ENCODE measurements at regions not wholly inside any gene's neighbourhood (a gene's known extent, or its start where the extent isn't known, plus 50 kb on each side); places are given as distances from the start of the nearest gene placed in this dataset.
A peak's percentile ranks its signal among the peaks of the same experiment; 100 is the strongest.

DNA sequence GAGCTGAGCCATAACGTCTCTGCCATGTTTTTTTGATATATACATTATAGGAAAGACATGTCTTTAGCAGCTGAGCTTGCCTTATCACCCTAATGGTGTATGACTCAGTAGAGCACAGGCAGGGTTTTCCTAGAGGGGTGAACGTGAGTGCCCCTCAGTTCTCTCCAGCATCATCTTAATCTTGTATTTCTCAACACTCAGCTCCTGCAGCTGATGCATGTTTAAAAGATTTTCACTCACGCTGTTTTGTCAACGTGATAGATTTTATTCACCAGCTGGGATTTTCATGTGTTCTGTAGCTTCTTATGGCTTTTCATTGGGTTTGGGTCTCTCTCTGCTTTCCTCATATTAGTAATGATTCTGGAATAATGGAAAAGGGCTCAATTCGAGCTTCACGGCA is 186.0 kb upstream of the PMFBP1 start:
- no peak for DNase-seq
- no peak overlapping the region for H3K4me3 Mint-ChIP-seq
- H3K9me3 Mint-ChIP-seq = no peaks in the 10 kb centered on the region
- H3K4me1 Mint-ChIP-seq (ENCODE audit: low read depth) = peaks cover 5% of the 10 kb centered on the region; the same call in 1 of the 2 replicates
- no peaks in the 10 kb centered on the region for H3K36me3 Mint-ChIP-seq (ENCODE audit: low read depth)
- H3K27ac Mint-ChIP-seq = no peak overlapping the region
- H3K27me3 Mint-ChIP-seq (ENCODE audit: insufficient read depth) = no peaks in the 10 kb centered on the region
- TF ChIP-seq, protein P1, sequence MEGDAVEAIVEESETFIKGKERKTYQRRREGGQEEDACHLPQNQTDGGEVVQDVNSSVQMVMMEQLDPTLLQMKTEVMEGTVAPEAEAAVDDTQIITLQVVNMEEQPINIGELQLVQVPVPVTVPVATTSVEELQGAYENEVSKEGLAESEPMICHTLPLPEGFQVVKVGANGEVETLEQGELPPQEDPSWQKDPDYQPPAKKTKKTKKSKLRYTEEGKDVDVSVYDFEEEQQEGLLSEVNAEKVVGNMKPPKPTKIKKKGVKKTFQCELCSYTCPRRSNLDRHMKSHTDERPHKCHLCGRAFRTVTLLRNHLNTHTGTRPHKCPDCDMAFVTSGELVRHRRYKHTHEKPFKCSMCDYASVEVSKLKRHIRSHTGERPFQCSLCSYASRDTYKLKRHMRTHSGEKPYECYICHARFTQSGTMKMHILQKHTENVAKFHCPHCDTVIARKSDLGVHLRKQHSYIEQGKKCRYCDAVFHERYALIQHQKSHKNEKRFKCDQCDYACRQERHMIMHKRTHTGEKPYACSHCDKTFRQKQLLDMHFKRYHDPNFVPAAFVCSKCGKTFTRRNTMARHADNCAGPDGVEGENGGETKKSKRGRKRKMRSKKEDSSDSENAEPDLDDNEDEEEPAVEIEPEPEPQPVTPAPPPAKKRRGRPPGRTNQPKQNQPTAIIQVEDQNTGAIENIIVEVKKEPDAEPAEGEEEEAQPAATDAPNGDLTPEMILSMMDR (IDR thresholded peaks at IDR 0.05) = no peak

DNA sequence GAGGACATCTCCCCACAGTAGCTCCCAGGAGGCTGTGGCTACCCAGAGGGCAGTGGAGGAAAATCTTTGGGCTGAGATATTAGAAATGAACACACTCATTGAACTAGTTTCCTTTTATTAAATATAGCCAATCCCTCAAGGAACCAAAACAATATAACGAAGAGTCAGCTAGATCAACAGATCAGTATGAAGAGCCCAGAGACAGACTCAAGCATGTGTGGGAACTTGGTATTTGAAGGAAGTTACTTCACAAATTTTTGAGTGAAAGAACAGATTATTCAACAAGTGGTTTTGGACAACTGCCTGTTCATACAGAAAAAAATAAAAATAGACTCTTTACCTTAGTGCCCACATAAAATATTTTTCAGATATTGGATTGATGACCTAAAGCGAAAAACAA is 183.6 kb upstream of the PMFBP1 start:
- Mint-ChIP-seq H3K4me3 (no peak overlapping the region), H3K27ac (no peak overlapping the region), H3K36me3 (ENCODE audit: low read depth) (no peaks in the 10 kb centered on the region), H3K4me1 (ENCODE audit: low read depth) (peaks cover 5% of the 10 kb centered on the region; the same call in 1 of the 2 replicates), H3K9me3 (no peaks in the 10 kb centered on the region), H3K27me3 (ENCODE audit: insufficient read depth) (no peaks in the 10 kb centered on the region)
- no peak for DNase-seq
- TF ChIP-seq, protein P1 (IDR thresholded peaks at IDR 0.05) = no peak

DNA sequence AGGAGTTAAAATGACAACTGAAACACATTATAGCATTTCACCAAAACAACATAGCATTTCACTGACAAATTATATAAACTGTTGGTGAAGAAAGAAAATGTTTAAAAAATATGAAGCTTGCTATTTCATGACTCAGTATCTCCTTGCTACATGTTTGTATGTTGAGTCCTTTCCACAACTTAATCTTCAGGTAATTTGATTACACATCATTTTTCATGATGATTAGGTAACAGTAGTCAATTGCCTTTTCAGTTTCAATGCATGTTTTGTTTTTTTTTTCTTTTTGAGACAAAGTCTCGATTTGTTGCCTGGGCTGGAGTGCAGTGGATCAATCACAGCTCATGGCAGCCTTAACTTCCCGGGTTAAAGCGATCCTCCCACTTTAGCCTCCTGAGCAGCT is 177.8 kb upstream of the PMFBP1 start:
- Mint-ChIP-seq H3K27me3 (ENCODE audit: insufficient read depth) (no peaks in the 10 kb centered on the region; the same call in 1 of the 2 replicates), H3K36me3 (ENCODE audit: low read depth) (no peaks in the 10 kb centered on the region), H3K4me1 (ENCODE audit: low read depth) (no peaks in the 10 kb centered on the region), H3K27ac (no peak overlapping the region), H3K4me3 (no peak overlapping the region), H3K9me3 (no peaks in the 10 kb centered on the region)
- TF ChIP-seq, protein P1 (IDR thresholded peaks at IDR 0.05) = no peak
- no peak for DNase-seq

DNA sequence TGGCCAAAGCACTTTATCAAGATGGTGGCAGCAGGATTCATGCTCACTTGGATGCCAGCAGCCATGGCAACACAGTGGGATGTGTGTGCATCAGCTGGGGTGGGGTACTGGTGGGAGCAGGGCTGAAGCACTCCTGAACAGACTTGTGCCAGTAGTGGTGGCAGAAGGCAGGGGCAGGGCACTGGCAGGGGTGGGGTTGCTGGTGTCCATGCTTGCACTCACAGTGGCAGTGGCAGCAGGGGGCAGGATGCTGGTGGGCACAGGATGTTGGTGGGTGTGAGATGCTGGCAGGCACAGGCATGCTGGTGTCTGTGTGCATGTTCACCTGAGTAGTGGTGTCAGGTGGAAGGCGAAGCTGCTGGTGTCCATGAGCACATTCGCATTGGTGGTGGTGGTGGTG is 161.0 kb upstream of the PMFBP1 start:
- Mint-ChIP-seq H3K4me1 (ENCODE audit: low read depth) (no peaks in the 10 kb centered on the region), H3K9me3 (peaks cover 18% of the 10 kb centered on the region), H3K27ac (no peak overlapping the region), H3K36me3 (ENCODE audit: low read depth) (peaks cover 11% of the 10 kb centered on the region), H3K27me3 (ENCODE audit: insufficient read depth) (no peaks in the 10 kb centered on the region), H3K4me3 (no peak overlapping the region)
- TF ChIP-seq, protein P1 (IDR thresholded peaks at IDR 0.05) = no peak
- DNase-seq = no peak

DNA sequence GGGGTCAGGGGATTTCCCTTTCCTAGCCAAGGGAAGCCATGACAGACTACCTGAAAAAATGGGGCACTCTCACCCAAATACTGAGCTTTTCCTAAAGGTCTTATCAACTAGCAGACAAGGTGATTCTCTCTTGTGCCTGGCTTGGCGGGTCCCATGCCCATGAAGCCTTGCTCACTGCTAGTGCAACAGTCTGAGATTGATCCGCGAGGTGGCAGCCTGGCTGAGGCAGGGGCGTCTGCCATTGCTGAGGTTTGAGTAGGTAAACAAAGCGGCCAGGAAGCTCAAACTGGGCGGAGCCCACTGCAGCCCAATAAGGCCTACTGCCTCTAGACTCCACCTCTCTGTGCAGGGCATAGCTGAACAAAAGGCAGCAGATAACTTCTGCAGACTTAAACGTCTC is 152.6 kb upstream of the PMFBP1 start:
- Mint-ChIP-seq H3K9me3 (peaks cover 22% of the 10 kb centered on the region), H3K4me1 (ENCODE audit: low read depth) (no peaks in the 10 kb centered on the region), H3K27ac (no peak overlapping the region), H3K27me3 (ENCODE audit: insufficient read depth) (no peaks in the 10 kb centered on the region), H3K4me3 (no peak overlapping the region), H3K36me3 (ENCODE audit: low read depth) (peaks cover 11% of the 10 kb centered on the region)
- no peak for DNase-seq
- TF ChIP-seq, protein P1 (IDR thresholded peaks at IDR 0.05) = no peak

DNA sequence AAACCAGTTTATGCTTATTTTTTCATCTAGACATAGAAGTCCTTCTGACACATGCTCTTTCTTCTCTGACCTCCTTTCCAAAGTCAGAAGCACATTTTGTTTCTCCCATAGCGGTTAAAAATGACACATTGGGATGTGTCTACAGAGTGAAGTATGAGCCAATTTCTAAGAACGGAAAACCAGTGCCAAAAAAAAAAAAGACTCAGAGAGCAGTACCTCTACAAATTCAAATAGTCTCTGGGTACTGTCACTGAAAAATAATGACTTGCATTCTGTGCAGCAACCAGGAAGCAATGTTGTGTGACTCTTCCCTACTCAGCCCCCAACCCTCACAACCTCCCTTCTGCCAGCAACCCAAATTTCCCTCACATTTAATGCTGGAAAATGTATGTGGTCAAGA is 145.5 kb upstream of the PMFBP1 start:
- H3K4me1 Mint-ChIP-seq (ENCODE audit: low read depth) = peaks cover 34% of the 10 kb centered on the region
- H3K36me3 Mint-ChIP-seq (ENCODE audit: low read depth) = peaks cover 20% of the 10 kb centered on the region
- peaks cover 21% of the 10 kb centered on the region for H3K9me3 Mint-ChIP-seq
- no peaks in the 10 kb centered on the region for H3K27me3 Mint-ChIP-seq (ENCODE audit: insufficient read depth)
- H3K4me3 Mint-ChIP-seq = no peak overlapping the region
- H3K27ac Mint-ChIP-seq = peak overlapping the region; percentile 39; the same call in 1 of the 2 replicates
- TF ChIP-seq, protein P1 (IDR thresholded peaks at IDR 0.05) = no peak
- DNase-seq = peak; percentile 0

All from HFFc6 (cell line).